GM12878 (cell line): ENCODE measurements at regions not wholly inside any gene's neighbourhood (a gene's known extent, or its start where the extent isn't known, plus 50 kb on each side); places are given as distances from the start of the nearest gene placed in this dataset.

ENCODE experiments used
- ATAC-seq: fragments of 200-7000 bp; cut with Tn5 transposase; 3 replicates; pipeline ENCODE4 v1.9.1; 2020; ENCODE audit warnings: mild to moderate bottlenecking, moderate library complexity
- BruUV-seq: library from RNA; stranded (reverse); fragments of 400-500 nt; replicated peaks from 2 replicates; lab custom pipeline; 2021; lab: Mats Ljungman, UMichigan
- CTCF ChIA-PET: fragments of 300-600 bp; sonication (Branson Sonifier 250); formaldehyde crosslinking; extraction: SDS; loops from one replicate; lab custom pipeline; 2021; ENCODE audit warnings: inconsistent platforms; lab: Yijun Ruan, JAX
- POLR2A ChIA-PET: fragments of 350-600 bp; formaldehyde crosslinking; extraction: SDS; loops from one replicate; lab custom pipeline; 2021; ENCODE audit warnings: inconsistent platforms; lab: Charles Lee
- RAD21 ChIA-PET: fragments of 300-600 bp; sonication (Branson Sonifier 250); formaldehyde crosslinking; loops from one replicate; lab custom pipeline; 2023; ENCODE audit warnings: antibody characterized with exemption; ENCODE audit not compliant: unreplicated experiment; lab: Charles Lee
- SMC1A ChIA-PET: fragments of 300-600 bp; sonication (Branson Sonifier 250); formaldehyde crosslinking; loops from one replicate; lab custom pipeline; 2023; ENCODE audit not compliant: unreplicated experiment, uncharacterized antibody; lab: Charles Lee
- DNase-seq: peaks from one replicate; pipeline ENCODE4 v3.0.0-alpha.2; 2011; ENCODE audit warnings: low read depth, low spot score
- FAIRE-seq: peaks from 3 replicates; lab custom pipeline; 2011; peaks lifted over from hg19 to GRCh38; lab: Jason Lieb, UNC
- H2AFZ ChIP-seq: 2 replicates; pipeline ENCODE4 v1.6.0; 2011; ENCODE audit warnings: low read depth, low read length, control low read depth; ENCODE audit not compliant: control insufficient read depth
- H3K27ac ChIP-seq: 2 replicates; pipeline ENCODE4 v1.5.1; 2011; ENCODE audit warnings: control low read depth; ENCODE audit not compliant: control insufficient read depth, insufficient read depth
- H3K27me3 ChIP-seq, 2 experiments: replicated peaks in 1 of 2; 2 replicates each; pipeline versions ENCODE4 v1.6.0 to v1.6.1; 2011; ENCODE audit warnings: low read length in 1 of 2; ENCODE audit not compliant: control insufficient read depth in 2 of 2, insufficient read depth in 2 of 2
- H3K36me3 ChIP-seq, 2 experiments: 2 replicates each; pipeline ENCODE4 v1.5.1; 2011; ENCODE audit warnings: low read length in 1 of 2; ENCODE audit not compliant: control insufficient read depth in 2 of 2, insufficient read depth in 2 of 2
- H3K4me1 ChIP-seq: 2 replicates; pipeline ENCODE4 v1.6.1; 2011; ENCODE audit warnings: mild to moderate bottlenecking, low read length, moderate library complexity, mixed read lengths; ENCODE audit not compliant: control insufficient read depth, insufficient read depth
- H3K4me2 ChIP-seq: 2 replicates; pipeline ENCODE4 v1.6.0; 2011; ENCODE audit warnings: control low read depth; ENCODE audit not compliant: control insufficient read depth, insufficient read depth
- H3K4me3 ChIP-seq: fragments of 200-600 bp; sonication (generic); 2 replicates; pipeline ENCODE4 v1.5.1; 2016
- H3K79me2 ChIP-seq: 2 replicates; pipeline ENCODE4 v1.6.0; 2011; ENCODE audit warnings: low read length; ENCODE audit not compliant: control insufficient read depth, insufficient read depth
- H3K9ac ChIP-seq: 2 replicates; pipeline ENCODE4 v1.8.0; 2011; ENCODE audit warnings: low read length, control low read depth, mixed read lengths; ENCODE audit not compliant: control insufficient read depth, insufficient read depth
- H3K9me3 ChIP-seq: replicated peaks from 3 replicates; pipeline ENCODE4 v1.5.1; 2011; ENCODE audit warnings: mild to moderate bottlenecking, low read length; ENCODE audit not compliant: control insufficient read depth, insufficient read depth
- H4K20me1 ChIP-seq: 2 replicates; pipeline ENCODE4 v1.6.0; 2011; ENCODE audit not compliant: control insufficient read depth, insufficient read depth
- CTCF ChIP-seq, 3 experiments: IDR thresholded peaks in 2 of 3; conservative IDR thresholded peaks in 1 of 3; 2 replicates each; pipeline ENCODE4 v1.5.1; 2011; ENCODE audit warnings: low read depth in 3 of 3, low read length in 3 of 3, mild to moderate bottlenecking in 3 of 3, control low read depth in 2 of 3, moderate library complexity in 2 of 3, inconsistent platforms in 1 of 3, mixed read lengths in 1 of 3; ENCODE audit not compliant: control insufficient read depth in 2 of 3, insufficient read depth in 1 of 3; ENCODE audit errors: extremely low read depth in 1 of 3
- MXI1 ChIP-seq: fragments of 150-350 bp; IDR thresholded peaks from 2 replicates; pipeline ENCODE4 v1.6.1; 2011; ENCODE audit warnings: low read depth, mild to moderate bottlenecking, inconsistent platforms, low read length, improper control_type of control experiment
- SMC3 ChIP-seq: IDR thresholded peaks from 2 replicates; pipeline ENCODE4 v1.6.1; 2011; ENCODE audit warnings: low read length, improper control_type of control experiment, borderline replicate concordance
- SUZ12 ChIP-seq: fragments of 200-600 bp; sonication (generic); IDR thresholded peaks from one replicate; pipeline ENCODE4 v1.6.1; 2018; ENCODE audit warnings: antibody characterized with exemption, mild to moderate bottlenecking; ENCODE audit not compliant: unreplicated experiment
- WGBS: methylation state at CpG from one replicate; pipeline ENCODE4 v1.1.6; 2016; ENCODE audit warnings: low lambda C conversion rate; ENCODE audit not compliant: insufficient replicate concordance, insufficient coverage; ENCODE audit errors: missing lambda C conversion rate; 5-methylcytosine and 5-hydroxymethylcytosine counted together
- in situ Hi-C: fragments of 300-500 bp; cut with MboI; formaldehyde crosslinking; loops from 9 replicates; pipeline ENCODE4 v1.14.3; 2018; ENCODE audit warnings: mixed read lengths
- intact Hi-C: fragments of 100-400 bp; cut with micrococcal nuclease; formaldehyde crosslinking; loops from one replicate; pipeline ENCODE4 v1.14.2; 2022; ENCODE audit not compliant: unreplicated experiment

GRCh38 chr1:232212253-232212652, 417.7 kb downstream of the SIPA1L2 start (continued):
- TF ChIP-seq SMC3 (no peak), SUZ12 (no peak)

GRCh38 chr1:232211149-232211548, 418.8 kb downstream of the SIPA1L2 start:
- BruUV-seq, result no TSS peak
- H3K36me3 ChIP-seq, result no peaks in the 10 kb centered on the region
- SMC1A ChIA-PET, result no interaction called here
- ATAC-seq (peak; percentile 84), FAIRE-seq (no peak), DNase-seq (no peak)
- H3K4me2 ChIP-seq, result no peak overlapping the region
- H3K4me3 ChIP-seq, result no peak overlapping the region
- POLR2A ChIA-PET, result no interaction called here
- CTCF ChIA-PET, result interaction anchor here (0.6 kb wide), 1 partner anchor 14 kb away, joined by 3 read pairs; no protein-coding TSS in a partner anchor
- 0% methylated on average over 2 of the region's 2 CpGs for WGBS
- H2AFZ ChIP-seq, result no peak overlapping the region
- no peaks in the 10 kb centered on the region; a peak in 1 of 4 replicates for H3K27me3 ChIP-seq
- H3K9me3 ChIP-seq, result no peaks in the 10 kb centered on the region
- no peak for TF ChIP-seq MXI1
- peak; percentile 3 to 47 (median 39); a peak in 4 of 6 replicates for TF ChIP-seq CTCF (IDR thresholded peaks at IDR 0.05 in 2 of 3, conservative IDR thresholded peaks at IDR 0.05 in 1 of 3; ENCODE audit: control insufficient read depth in 2 of 3, extremely low read depth in 1 of 3, insufficient read depth in 1 of 3, low read depth in 3 of 3, low read length in 3 of 3)
- RAD21 ChIA-PET, result no interaction called here
- intact Hi-C loops, result no loop called here
- no peak overlapping the region for H3K27ac ChIP-seq
- H3K4me1 ChIP-seq, result no peaks in the 10 kb centered on the region
- no peaks in the 10 kb centered on the region for H3K79me2 ChIP-seq
- in situ Hi-C loops, result no loop called here
- no peaks in the 10 kb centered on the region for H4K20me1 ChIP-seq
- no peak overlapping the region for H3K9ac ChIP-seq
